CD4-positive, alpha-beta T cell (primary cell): ENCODE measurements at regions not wholly inside any gene's neighbourhood (a gene's known extent, or its start where the extent isn't known, plus 50 kb on each side); places are given as distances from the start of the nearest gene placed in this dataset.

Experiments
- ATAC-seq: fragments of 200-7000 bp; cut with Tn5 transposase; one replicate; pipeline ENCODE4 v1.10.0; 2022; ENCODE audit warnings: mild to moderate bottlenecking; ENCODE audit not compliant: poor library complexity
- CTCF ChIA-PET: fragments of 350-600 bp; sonication (Branson Sonifier 250); formaldehyde crosslinking; loops from one replicate; lab custom pipeline; 2021; ENCODE audit warnings: antibody characterized with exemption, inconsistent platforms; lab: Charles Lee
- POLR2A ChIA-PET: fragments of 350-600 bp; sonication (Branson Sonifier 250); formaldehyde crosslinking; loops from one replicate; lab custom pipeline; 2021; ENCODE audit warnings: antibody characterized with exemption, inconsistent platforms; lab: Charles Lee
- DNase-seq, 14 experiments: peaks; one replicate each; pipeline ENCODE4 v3.0.0-alpha.2; 2013 to 2020; ENCODE audit warnings: mixed read lengths in 2 of 14
- H3K27ac ChIP-seq, 2 donors: one replicate each; pipeline versions ENCODE4 v1.5.1 to v1.7.0; 2013; ENCODE audit warnings: low read length in 2 of 2, low read depth in 1 of 2, mild to moderate bottlenecking in 1 of 2
- H3K27me3 ChIP-seq, 2 experiments: 1 replicate in 1 of 2; 2 replicates in 1 of 2; pipeline versions ENCODE4 v1.6.1 to v1.7.0; 2013; ENCODE audit warnings: low read length in 2 of 2, control low read depth in 1 of 2, mild to moderate bottlenecking in 1 of 2, moderate library complexity in 1 of 2; ENCODE audit not compliant: insufficient read depth in 2 of 2, control insufficient read depth in 1 of 2
- H3K36me3 ChIP-seq: one replicate; pipeline ENCODE4 v1.6.1; 2013; ENCODE audit warnings: low read length, control low read depth; ENCODE audit not compliant: insufficient read depth
- H3K4me1 ChIP-seq: one replicate; pipeline ENCODE4 v1.6.1; 2013; ENCODE audit warnings: low read length, control low read depth; ENCODE audit not compliant: insufficient read depth
- H3K4me3 ChIP-seq: one replicate; pipeline ENCODE4 v1.5.1; 2013; ENCODE audit warnings: mild to moderate bottlenecking, low read length, moderate library complexity
- H3K9me3 ChIP-seq, 2 experiments: 1 replicate in 1 of 2; 2 replicates in 1 of 2; pipeline versions ENCODE4 v1.6.1 to v1.7.0; 2013; ENCODE audit warnings: low read length in 2 of 2, mild to moderate bottlenecking in 2 of 2, control low read depth in 1 of 2, moderate library complexity in 1 of 2; ENCODE audit not compliant: control insufficient read depth in 1 of 2, insufficient read depth in 1 of 2
- H3K27ac Mint-ChIP-seq: one replicate; pipeline ENCODE4 v1.8.0; 2020; ENCODE audit warnings: mixed read lengths
- H3K27me3 Mint-ChIP-seq: one replicate; pipeline ENCODE4 v1.8.0; 2021; ENCODE audit warnings: mixed read lengths
- H3K36me3 Mint-ChIP-seq: one replicate; pipeline ENCODE4 v1.8.0; 2021; ENCODE audit warnings: low read depth, mixed read lengths
- H3K4me1 Mint-ChIP-seq: one replicate; pipeline ENCODE4 v1.8.0; 2021; ENCODE audit warnings: low read depth, mixed read lengths
- H3K4me3 Mint-ChIP-seq: one replicate; pipeline ENCODE4 v1.8.0; 2020; ENCODE audit warnings: mild to moderate bottlenecking, mixed read lengths
- H3K9me3 Mint-ChIP-seq: one replicate; pipeline ENCODE4 v1.8.0; 2020; ENCODE audit warnings: mixed read lengths
- CTCF ChIP-seq: fragments of 200-600 bp; IDR thresholded peaks from one replicate; pipeline ENCODE4 v1.8.0; 2022; ENCODE audit warnings: antibody characterized with exemption, mild to moderate bottlenecking
- intact Hi-C, 2 experiments: fragments of 100-400 bp; cut with DNase I in 1 of 2; cut with micrococcal nuclease in 1 of 2; formaldehyde crosslinking; loops; one replicate each; pipeline versions ENCODE4 v1.15.1 to v1.9.0; 2023 to 2025; cut with DNase I, micrococcal nuclease

GRCh38 chr6:50102676-50103075, 52.9 kb upstream of the DEFB112 start:
- peaks cover 4% of the 10 kb centered on the region for H3K27me3 Mint-ChIP-seq
- no peaks in the 10 kb centered on the region for H3K4me1 ChIP-seq
- H3K4me1 Mint-ChIP-seq: no peaks in the 10 kb centered on the region
- no peak overlapping the region for H3K27ac ChIP-seq
- intact Hi-C loops: no loop called here
- H3K9me3 ChIP-seq: no peaks in the 10 kb centered on the region
- ChIA-PET POLR2A (no interaction called here), CTCF (no interaction called here)
- H3K4me3 ChIP-seq: no peak overlapping the region
- DNase-seq (no peak), ATAC-seq (no peak)
- H3K36me3 Mint-ChIP-seq: no peaks in the 10 kb centered on the region
- no peaks in the 10 kb centered on the region for H3K36me3 ChIP-seq
- no peak overlapping the region for H3K27ac Mint-ChIP-seq
- TF ChIP-seq CTCF: no peak
- H3K9me3 Mint-ChIP-seq: peaks cover 12% of the 10 kb centered on the region
- no peaks in the 10 kb centered on the region for H3K27me3 ChIP-seq
- no peak overlapping the region for H3K4me3 Mint-ChIP-seq

GRCh38 chr6:50110587-50110986, 60.9 kb upstream of the DEFB112 start:
- Mint-ChIP-seq H3K27me3 (no peaks in the 10 kb centered on the region), H3K27ac (no peak overlapping the region), H3K36me3 (no peaks in the 10 kb centered on the region), H3K9me3 (peaks cover 8% of the 10 kb centered on the region), H3K4me3 (no peak overlapping the region), H3K4me1 (no peaks in the 10 kb centered on the region)
- DNase-seq (no peak), ATAC-seq (no peak)
- H3K36me3 ChIP-seq: no peaks in the 10 kb centered on the region
- H3K4me1 ChIP-seq: no peaks in the 10 kb centered on the region
- H3K9me3 ChIP-seq: no peaks in the 10 kb centered on the region
- no peak for TF ChIP-seq CTCF
- H3K27ac ChIP-seq: no peak overlapping the region
- no peak overlapping the region for H3K4me3 ChIP-seq
- intact Hi-C loops: no loop called here
- CTCF ChIA-PET: no interaction called here
- POLR2A ChIA-PET: no interaction called here
- no peaks in the 10 kb centered on the region for H3K27me3 ChIP-seq

- Histone ChIP-seq H3K9me3 (no peaks in the 10 kb centered on the region), H3K4me1 (no peaks in the 10 kb centered on the region), H3K27ac (no peak overlapping the region), H3K27me3 (no peaks in the 10 kb centered on the region), H3K4me3 (no peak overlapping the region), H3K36me3 (no peaks in the 10 kb centered on the region)
- no peak for DNase-seq
- intact Hi-C loops: no loop called here
- no peak overlapping the region for H3K27ac Mint-ChIP-seq
- no peaks in the 10 kb centered on the region for H3K27me3 Mint-ChIP-seq
- TF ChIP-seq CTCF: no peak
- H3K4me3 Mint-ChIP-seq: no peak overlapping the region
- no peak for ATAC-seq
- peaks cover 8% of the 10 kb centered on the region for H3K9me3 Mint-ChIP-seq
- H3K4me1 Mint-ChIP-seq: no peaks in the 10 kb centered on the region
- POLR2A ChIA-PET: no interaction called here
- CTCF ChIA-PET: no interaction called here
- H3K36me3 Mint-ChIP-seq: no peaks in the 10 kb centered on the region
Measured at GRCh38 chr6:50112981-50113857, 63.5 kb upstream of the DEFB112 start.
